HG03066 (cell line): ENCODE measurements at regions not wholly inside any gene's neighbourhood (a gene's known extent, or its start where the extent isn't known, plus 50 kb on each side); places are given as distances from the start of the nearest gene placed in this dataset.

Experiments used
- ATAC-seq: cut with Tn5 transposase; IDR thresholded peaks from one replicate; pipeline ENCODE4 v1.9.1; 2021; ENCODE audit warnings: low read depth; ENCODE audit not compliant: unreplicated experiment

DNA sequence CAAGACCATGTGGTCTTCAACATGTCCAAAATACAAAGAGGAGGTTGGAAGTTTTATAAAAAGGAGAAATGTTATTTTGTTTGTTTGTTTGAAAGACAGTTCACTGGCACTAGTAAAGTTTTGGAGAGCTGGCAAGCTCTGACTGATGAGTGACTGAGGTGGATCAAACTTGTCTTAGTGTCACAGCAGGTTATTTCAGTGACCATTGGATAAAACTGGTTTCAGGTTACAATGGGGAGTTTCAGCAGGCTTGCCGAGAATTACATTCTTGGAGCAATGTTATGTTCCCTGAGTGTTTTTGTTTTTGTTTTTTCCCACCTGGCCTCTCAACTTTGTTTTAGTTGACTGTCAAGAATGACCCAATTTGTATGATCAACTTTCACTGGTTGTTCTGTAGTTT lies 414.5 kb upstream of the ARHGEF26 start:
- no peak for ATAC-seq

DNA sequence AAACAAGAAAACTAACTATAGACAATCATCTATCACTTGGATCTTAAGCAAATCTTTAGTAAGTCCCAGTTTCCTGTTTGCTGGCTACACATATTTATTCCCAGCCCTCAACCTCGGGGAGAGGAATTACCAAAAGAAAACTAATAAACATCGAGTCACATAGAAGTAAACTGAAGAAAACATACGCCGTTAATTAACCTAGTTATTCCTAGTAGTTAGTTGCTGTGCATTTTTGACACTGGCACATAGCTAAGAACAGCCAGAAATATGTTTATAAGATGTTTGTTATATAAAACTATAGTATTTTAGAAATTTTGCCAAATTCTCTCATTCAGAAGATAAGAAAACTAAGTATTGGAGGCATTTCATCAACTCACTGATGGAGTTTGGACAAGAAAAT lies 407.2 kb upstream of the ARHGEF26 start:
- no peak for ATAC-seq

DNA sequence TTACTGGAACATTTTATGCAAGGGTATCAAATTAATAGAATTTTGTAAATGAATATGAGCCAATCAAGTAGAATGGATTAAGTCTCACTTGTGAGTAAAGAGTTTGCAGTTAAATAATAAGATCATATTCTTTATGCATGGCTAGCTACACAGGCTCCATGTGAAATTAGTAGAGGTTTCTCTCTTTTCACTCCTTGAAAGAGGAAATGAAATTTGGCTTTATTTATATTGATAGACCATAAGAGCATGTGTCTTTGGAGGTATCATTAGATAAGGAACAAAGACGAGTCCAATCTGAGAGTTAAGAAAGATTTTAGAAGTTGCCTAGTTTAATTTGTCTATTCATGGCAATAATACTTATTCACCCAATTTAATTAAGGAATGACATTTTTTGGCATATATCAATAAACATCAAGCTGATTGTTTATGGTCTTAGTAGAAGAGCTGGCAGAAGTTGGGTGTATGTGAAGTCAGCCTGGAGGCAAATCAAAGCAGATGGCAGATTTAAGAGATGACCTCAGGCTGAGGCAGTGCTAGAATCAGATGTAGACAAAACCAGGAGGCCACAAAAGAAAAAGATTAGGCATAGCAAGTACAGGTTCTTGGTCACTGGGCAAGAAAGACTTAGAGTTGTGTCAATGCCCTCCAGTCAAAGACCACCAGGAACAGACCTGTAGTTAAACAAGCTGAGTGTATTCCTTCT lies 406.5 kb upstream of the ARHGEF26 start:
- no peak for ATAC-seq

DNA sequence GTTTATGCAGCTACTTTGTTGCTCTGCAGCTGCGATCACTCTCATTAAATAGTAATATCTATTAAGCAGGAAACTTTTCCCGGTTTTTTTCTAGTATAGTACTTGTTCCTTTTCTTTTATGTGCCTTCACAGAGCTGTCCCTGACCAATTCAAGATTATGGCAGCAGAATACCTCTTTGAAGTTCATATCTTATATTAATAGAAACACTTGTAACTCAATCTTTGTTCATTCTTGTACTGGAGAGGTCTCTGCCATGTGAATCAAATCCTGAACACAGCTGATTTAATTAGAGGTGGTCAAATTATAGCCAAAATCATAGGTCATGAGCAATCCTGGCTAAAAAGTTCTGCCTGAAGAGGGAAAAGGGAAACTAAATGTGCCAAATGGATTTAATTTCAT lies 399.0 kb upstream of the ARHGEF26 start:
- ATAC-seq: no peak

DNA sequence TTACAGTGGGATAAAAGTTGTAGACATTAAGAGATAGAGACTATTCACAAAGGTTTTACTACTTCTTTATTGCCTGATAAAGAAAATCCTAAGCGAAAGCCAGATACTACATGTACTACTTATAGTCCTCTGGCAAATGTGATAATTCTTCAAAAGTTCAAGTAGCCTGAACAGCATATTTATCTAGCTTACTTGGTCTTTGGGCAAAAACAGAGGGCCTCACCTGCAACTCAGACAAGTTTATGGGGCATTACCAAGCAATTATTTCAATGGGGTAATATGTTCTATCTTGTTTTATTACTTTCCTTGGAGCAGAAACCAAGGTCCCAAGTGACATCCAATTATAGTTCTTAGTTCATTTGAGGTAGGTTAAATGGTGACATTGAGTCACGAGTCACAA lies 390.1 kb upstream of the ARHGEF26 start:
- no peak for ATAC-seq

DNA sequence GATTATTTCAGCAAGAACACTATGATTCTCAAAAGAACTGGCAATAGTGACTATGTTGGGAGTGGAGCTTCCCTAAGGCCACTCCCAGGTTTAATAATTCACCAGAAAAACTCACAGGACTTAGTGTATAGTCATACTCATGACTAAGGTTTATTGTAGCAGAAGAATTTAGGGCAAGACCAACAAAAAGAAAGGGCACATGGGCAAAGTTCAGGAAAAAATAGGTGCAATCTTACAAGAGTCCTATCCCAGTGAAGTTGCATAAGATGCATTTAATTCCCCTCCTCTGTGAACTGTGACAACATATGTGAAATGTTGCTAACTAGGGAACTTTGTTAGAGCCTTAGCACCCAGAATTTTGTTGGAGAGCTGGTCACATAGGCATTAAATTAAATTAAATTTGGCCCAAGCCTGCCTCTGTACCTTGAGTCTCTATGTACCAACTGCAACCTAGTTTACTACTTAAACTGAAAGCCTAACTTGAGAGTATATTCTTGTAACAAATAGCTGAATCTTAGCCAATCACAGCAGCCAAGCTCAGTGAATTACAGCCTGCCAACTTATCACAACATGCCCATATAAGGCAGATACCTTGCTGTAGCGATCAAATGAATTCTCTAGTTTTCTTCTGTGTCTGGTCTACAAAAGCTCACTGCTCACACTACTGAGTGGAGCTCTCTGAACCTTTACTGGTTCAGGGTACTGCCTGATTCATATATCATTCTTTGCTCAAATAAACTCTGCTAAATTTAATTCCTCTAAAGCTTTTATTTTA lies 386.2 kb upstream of the ARHGEF26 start:
- ATAC-seq: no peak

DNA sequence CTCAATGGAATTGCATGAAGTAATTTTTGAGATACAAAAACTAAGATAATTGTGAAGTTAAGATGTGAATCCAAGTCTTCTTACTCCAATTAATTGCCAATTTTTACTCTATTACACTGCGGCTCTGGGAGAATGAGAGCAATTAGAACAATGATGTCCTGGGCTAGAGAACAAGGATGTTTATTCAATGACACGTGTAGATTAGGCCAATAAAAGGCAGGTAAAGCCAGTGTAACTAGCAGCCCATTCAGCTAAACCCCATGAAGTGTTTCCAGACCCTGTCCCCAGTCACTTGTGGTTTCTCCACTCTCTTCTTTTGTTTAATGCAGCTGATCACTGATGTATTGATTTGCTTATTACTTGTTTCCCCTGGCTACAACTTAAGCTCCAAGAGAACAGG lies 381.1 kb upstream of the ARHGEF26 start:
- no peak for ATAC-seq

DNA sequence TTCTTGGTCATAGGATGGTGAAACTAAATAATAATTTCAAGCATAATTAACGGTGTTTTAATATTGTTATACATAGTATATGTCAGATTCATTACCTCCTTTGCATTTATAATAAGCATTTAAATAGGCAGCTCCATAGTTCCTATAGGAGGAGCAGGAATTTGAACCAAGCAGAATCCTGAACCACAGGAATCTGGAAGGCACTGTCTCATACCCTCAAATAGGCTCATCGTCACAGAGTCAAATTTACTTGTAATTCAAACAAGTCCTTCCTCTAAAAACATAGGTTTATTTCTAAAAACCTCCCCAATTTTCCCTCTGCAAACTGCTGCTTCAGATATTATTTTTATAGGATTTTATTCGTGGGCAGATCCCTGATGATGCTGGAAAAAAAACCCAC lies 376.3 kb upstream of the ARHGEF26 start:
- ATAC-seq: no peak

DNA sequence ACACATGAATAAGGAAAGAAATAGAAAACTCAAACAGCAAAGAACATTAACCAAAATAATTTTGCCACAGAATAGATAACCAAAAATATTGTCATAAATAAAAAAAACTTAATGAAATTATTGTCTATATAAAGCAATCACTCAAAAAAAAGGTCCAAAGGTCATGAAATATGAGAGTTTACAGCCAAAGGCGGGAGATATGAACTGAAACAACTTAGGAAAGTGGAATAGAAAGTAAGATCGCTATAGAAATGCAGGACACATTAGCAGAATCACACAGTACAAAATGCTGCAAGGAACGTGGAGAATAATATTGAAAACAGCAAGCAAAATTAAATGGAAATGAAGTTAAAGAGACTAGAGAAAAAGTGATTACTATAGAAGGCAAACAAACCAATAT lies 375.0 kb upstream of the ARHGEF26 start:
- no peak for ATAC-seq

DNA sequence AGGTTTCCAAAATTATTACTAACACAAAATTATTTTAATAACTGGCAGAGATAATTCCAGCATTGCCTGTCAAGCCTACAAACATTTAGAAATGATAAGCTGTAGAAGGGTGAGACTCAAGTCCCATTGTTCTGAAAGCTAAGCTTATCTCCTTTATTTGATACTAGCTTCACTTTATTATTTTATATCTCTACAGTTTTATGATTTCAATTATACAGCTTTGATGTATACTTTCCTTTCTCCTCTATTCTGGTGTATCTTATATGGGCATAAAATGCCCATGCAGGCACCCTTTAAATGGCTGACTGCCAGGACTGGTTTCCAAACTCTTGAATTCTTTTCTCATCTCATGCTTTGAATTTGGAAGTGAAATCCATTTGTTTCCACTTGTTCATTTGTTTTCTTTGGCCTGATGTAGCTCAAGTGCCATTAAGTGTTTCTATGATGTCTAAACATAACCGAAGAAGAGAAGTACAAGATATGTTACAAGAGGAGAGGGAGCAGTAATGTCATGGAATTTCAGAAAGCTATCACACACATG lies 372.1 kb upstream of the ARHGEF26 start:
- no peak for ATAC-seq

DNA sequence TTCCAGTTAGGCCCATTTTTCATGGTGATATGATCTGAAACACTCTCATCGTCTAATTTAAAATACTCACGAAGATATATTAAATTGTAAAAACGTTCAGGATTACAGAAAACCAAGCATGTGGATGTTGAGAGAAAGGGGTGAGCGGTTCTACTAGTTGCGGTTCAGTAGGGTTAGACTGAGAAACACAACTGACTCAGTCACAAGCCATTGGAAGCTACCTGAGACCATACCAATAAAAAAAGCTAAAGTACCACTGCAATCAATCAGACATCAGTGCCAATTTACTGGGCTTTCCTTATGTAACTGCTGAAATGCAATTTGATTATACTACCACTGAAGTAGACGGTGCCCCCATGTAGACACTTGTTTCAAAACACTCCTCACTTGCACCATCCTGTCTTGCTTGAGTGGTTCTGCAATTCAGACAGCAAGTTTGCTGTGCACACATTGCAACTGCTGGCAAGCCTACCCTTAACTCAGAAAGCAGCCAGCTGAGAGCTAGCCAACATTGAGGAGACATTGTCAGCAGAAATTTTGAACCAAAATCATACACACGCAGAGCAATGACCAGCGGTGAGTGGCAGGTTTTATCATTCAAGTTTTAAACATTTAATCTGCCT lies 368.7 kb upstream of the ARHGEF26 start:
- no peak for ATAC-seq

DNA sequence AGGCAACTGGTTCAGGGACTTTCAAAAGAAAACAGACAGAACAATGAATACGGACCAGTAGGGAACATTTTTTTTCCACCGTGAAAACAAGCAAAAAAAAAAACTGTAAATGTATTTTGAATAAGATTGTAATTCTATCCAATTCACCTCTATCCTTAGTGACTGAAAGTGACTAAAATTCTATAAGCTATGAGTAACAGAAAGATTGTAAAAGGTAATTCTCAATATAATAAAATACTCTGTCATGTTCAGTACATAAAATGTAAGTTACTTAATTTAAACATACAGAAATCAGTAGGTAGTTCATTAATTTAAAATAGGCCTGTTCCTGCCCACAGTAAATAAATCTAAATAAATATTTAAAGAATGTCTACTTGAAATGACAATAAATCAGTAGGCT lies 368.2 kb upstream of the ARHGEF26 start:
- no peak for ATAC-seq

DNA sequence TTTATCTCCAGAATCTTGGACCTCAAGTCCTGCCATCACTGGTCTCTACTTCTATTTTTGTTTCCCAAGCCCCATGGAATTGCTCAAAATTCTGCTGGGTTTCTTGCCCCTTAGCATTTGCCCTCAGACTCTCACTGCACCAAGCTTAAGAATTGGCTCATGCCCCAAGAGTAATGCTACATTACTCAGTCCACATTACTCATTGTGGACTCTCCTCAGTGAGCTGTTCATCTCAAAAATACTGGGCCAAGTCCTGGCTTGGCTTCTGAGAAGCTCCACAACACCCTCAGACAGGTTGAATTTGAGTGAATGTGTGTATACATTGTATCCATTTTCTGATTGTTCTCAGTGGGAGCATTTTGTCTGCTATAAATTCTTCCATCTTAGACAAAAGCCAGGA lies 364.4 kb upstream of the ARHGEF26 start:
- ATAC-seq: no peak

DNA sequence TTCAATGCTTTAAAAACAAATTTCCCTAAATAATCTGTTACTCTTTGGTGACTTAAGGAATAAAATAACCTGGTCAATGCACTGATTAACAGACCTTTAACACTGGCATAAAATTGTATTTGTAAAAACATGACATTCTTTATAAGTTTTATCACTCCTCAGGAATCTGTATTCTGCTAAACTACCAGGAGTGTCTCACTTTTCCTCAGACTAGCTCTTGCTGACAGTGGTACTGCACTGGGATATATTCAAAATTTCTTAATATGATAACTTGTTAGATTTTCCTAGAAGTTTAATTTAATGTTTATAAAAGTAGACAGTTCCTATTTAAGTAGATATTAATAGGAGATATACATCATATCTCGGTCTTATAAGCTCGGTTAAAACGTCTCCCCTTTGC lies 363.4 kb upstream of the ARHGEF26 start:
- no peak for ATAC-seq

DNA sequence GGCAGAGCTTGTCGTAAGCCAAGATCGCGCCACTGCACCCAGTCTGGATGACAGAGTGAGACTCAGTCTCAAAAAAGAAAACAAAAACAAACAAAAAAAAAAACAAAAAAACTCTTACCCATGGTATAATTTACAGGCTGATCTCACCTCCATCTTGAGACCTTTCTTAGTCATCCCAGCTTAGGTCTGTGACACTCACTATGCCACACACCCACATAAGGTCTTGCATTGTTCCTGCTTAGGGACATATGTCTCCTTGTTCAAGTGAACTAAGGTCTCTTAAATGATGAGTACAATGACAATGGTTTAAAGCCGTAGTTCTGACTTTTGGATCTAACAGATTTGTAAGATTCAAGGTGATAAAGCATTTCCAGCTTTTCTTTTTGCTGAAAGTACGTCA lies 360.2 kb upstream of the ARHGEF26 start:
- no peak for ATAC-seq

DNA sequence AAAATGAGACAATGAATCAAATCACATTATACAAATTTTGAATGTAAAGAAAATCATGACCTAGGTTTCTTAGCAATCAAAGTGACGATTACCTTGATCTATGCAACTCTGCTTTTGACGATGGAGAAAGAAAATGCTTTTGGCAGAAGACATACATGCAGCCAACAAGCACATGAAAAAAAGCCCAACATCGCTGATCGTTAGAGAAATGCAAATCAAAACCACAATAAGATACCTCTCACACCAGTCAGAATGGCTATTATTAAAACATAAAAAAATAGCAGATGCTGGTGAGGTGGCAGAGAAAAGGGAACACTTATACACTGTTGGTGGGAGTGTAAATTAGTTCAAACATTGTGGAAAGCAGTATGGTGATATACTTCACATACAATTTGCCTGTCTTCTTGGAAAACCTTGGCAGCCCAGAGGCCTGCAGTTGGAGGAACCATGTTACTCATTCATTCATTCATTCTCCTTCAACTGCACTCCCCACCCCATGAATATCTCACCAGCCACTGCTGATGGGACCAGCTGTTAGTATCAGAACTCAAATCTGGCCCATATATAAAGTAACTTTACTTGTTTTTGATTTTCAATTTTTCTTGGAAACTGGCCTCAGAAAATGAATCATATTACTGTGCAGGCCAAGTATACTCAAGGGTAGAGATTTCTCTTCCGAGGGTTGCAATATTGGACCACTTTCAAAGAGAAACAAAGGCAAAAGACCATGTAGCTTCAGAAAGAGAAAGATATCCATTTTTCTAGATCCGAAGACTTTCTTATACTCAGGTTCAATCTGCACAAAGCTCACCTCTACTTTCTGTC lies 358.6 kb upstream of the ARHGEF26 start:
- no peak for ATAC-seq

DNA sequence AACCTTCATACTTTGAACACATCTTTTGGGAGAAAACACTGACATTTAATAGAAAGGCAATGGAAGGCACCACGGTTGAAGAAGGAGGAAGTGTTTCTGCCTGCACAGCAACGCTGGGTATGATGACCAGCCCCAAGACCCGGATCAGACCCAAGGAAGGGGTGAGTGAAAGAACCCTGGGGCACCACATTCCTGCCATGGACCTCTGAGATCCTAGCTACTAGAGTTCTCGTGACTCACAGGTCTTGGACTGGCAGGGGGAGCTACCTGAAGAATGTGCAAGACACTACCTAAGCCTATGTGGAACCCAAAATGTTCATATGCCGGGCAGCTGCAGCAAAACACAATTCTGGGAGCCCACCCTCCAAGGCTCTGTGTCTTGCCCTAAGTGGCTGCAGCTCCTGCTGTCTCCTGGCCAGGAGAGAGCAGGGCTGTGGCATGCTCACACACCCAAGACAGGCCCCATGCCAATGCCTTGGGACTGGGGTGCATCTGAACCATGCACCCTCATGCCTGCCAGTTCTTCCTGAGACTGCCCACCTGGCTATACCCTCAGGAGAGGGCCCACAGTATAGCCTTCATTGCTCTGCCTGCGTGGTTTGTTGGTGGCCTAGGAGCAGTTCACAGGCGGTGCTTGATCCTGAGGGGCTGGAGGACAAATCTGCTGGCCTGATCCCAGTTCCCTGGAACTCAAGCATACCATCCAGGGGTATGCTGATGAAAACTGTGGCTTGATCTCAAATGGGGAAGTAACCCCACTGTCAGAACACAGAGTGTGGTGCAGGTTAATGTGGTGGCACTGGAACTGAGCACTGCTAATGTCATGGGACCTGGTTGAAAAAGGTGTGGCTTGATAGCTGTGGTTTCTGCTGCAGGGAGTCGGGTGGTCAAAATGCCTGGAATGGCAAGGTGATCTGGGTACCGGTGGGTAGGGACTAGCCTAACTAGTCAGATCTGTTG lies 353.3 kb upstream of the ARHGEF26 start:
- ATAC-seq: no peak

DNA sequence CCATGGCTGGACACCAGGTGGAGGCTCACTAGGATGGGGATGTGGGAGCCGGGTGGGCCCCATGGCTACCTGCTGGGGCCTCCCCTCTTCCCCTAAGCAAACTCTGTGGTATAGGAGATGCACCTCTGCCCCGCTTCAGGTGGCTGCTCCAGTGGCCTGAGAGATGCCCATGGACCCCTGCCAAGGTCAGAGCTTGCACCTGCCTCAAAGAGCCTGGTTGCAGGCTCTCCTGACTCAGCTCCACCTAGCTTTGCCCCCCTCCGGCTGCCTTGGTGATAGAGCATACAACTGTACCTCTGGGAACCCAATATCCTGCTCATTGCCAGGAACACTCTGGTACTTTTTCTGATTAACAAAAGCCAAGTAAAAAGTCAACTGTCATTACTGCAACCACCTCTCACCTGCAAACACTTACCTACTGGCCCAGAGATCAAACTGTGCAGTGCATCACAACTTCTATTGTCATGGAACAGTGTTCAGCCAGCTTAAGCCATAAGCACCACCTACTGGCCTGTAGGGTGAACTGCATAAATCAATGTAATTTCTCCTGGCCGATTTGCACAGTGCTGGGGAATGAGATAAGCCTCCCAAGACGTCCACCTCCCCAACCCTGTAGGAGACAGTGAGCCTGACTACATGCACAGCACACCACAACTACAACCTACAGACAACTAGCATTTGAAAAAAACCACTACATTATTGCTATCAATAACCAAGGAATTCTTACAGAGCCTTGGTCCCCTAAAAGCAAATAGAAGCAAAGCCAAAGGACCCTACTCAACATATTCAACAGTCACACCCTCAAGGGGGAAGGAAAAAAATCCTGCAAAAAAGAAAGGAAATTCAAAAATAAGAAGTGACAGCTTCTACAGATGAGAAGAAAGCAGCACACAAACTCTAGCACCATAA lies 352.4 kb upstream of the ARHGEF26 start:
- ATAC-seq: peak; percentile 95

DNA sequence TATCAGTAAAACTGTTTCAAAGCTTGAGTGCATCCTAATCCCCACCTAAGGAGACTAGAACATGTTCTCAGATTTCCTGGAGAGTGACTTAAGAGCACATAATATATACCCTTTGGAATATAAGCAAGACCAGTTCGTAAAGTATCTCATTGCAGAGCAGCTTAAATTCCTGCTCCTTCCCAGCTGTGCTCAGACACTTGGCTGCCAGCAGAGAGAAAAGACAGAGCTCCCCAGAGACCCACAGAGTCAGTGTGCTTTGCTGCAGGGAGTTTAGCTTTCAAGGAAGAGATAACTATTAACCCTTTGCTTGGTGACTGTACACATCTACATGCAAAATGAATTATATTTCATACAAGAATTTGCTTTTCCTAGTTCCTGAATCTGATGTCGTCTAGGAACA lies 338.1 kb upstream of the ARHGEF26 start:
- ATAC-seq: no peak
